ENCODE measurements at regions not wholly inside any gene's neighbourhood (a gene's known extent, or its start where the extent isn't known, plus 50 kb on each side); places are given as distances from the start of the nearest gene placed in this dataset.

GRCh38 chr10:88159127-88159829, 295.9 kb downstream of the PTEN start:
- DNase-seq (ENCODE audit: low read depth) = no peak
- no peak overlapping the region for H3K4me3 ChIP-seq (ENCODE audit: low read depth, low read length)

GRCh38 chr10:88161070-88161469, 297.6 kb downstream of the PTEN start:
- DNase-seq (ENCODE audit: low read depth) = no peak
- no peak overlapping the region for H3K4me3 ChIP-seq (ENCODE audit: low read depth, low read length)
- TF ChIP-seq CTCF (conservative IDR thresholded peaks at IDR 0.05; ENCODE audit: low read depth, low read length) = no peak

More at GRCh38 chr10:88159127-88159829, 295.9 kb downstream of the PTEN start:
- no peak for TF ChIP-seq CTCF (conservative IDR thresholded peaks at IDR 0.05; ENCODE audit: low read depth, low read length)

- DNase-seq (ENCODE audit: low read depth) = no peak
- no peak overlapping the region for H3K4me3 ChIP-seq (ENCODE audit: low read depth, low read length)
- no peak for TF ChIP-seq CTCF (conservative IDR thresholded peaks at IDR 0.05; ENCODE audit: low read depth, low read length)
Observed at GRCh38 chr10:88161756-88162155, 298.3 kb downstream of the PTEN start.

GRCh38 chr10:88162852-88163251, 299.4 kb downstream of the PTEN start:
- no peak for DNase-seq (ENCODE audit: low read depth)
- TF ChIP-seq CTCF (conservative IDR thresholded peaks at IDR 0.05; ENCODE audit: low read depth, low read length) = no peak
- H3K4me3 ChIP-seq (ENCODE audit: low read depth, low read length) = no peak overlapping the region

GRCh38 chr10:88163572-88163971, 300.1 kb downstream of the PTEN start:
- no peak for TF ChIP-seq CTCF (conservative IDR thresholded peaks at IDR 0.05; ENCODE audit: low read depth, low read length)
- no peak overlapping the region for H3K4me3 ChIP-seq (ENCODE audit: low read depth, low read length)
- no peak for DNase-seq (ENCODE audit: low read depth)

- H3K4me3 ChIP-seq (ENCODE audit: low read depth, low read length) = no peak overlapping the region
- DNase-seq (ENCODE audit: low read depth) = no peak
- no peak for TF ChIP-seq CTCF (conservative IDR thresholded peaks at IDR 0.05; ENCODE audit: low read depth, low read length)
Observed at GRCh38 chr10:88164471-88164870, 301.0 kb downstream of the PTEN start.

- no peak overlapping the region for H3K4me3 ChIP-seq (ENCODE audit: low read depth, low read length)
- TF ChIP-seq CTCF (conservative IDR thresholded peaks at IDR 0.05; ENCODE audit: low read depth, low read length) = no peak
- DNase-seq (ENCODE audit: low read depth) = peak; percentile 37
Observed at GRCh38 chr10:88165849-88166271, 302.4 kb downstream of the PTEN start.

Measured in choroid plexus epithelial cell (primary cell).